ENCODE measurements at regions not wholly inside any gene's neighbourhood (a gene's known extent, or its start where the extent isn't known, plus 50 kb on each side); places are given as distances from the start of the nearest gene placed in this dataset.

- Mint-ChIP-seq H3K36me3 (ENCODE audit: low read depth) (no peaks in the 10 kb centered on the region), H3K27me3 (ENCODE audit: insufficient read depth, low read depth, poor library complexity) (peaks cover 3% of the 10 kb centered on the region), H3K9me3 (no peaks in the 10 kb centered on the region), H3K27ac (no peak overlapping the region), H3K4me1 (no peaks in the 10 kb centered on the region), H3K4me3 (no peak overlapping the region)
- Histone ChIP-seq H3K4me2 (no peak overlapping the region), H3K36me3 (ENCODE audit: insufficient read depth) (no peaks in the 10 kb centered on the region), H3K27me3 (ENCODE audit: insufficient read depth) (no peaks in the 10 kb centered on the region), H3K9me2 (ENCODE audit: insufficient read depth) (0 out of 2 replicates have a peak, but pooled peaks cover 3% of the 10 kb centered on the region), H2AFZ (no peak overlapping the region), H4K20me1 (replicated peaks; ENCODE audit: insufficient read depth) (no peaks in the 10 kb centered on the region), H3K4me1 (ENCODE audit: insufficient read depth) (no peaks in the 10 kb centered on the region), H3K4me3 (no peak overlapping the region), H3F3A (replicated peaks; ENCODE audit: low read depth) (no peaks in the 10 kb centered on the region), H3K27ac (ENCODE audit: low read depth) (no peak overlapping the region), H3K79me2 (replicated peaks; ENCODE audit: insufficient read depth) (no peaks in the 10 kb centered on the region)
- DNase-seq (ENCODE audit: low spot score): no peak
- TF ChIP-seq, protein P1, sequence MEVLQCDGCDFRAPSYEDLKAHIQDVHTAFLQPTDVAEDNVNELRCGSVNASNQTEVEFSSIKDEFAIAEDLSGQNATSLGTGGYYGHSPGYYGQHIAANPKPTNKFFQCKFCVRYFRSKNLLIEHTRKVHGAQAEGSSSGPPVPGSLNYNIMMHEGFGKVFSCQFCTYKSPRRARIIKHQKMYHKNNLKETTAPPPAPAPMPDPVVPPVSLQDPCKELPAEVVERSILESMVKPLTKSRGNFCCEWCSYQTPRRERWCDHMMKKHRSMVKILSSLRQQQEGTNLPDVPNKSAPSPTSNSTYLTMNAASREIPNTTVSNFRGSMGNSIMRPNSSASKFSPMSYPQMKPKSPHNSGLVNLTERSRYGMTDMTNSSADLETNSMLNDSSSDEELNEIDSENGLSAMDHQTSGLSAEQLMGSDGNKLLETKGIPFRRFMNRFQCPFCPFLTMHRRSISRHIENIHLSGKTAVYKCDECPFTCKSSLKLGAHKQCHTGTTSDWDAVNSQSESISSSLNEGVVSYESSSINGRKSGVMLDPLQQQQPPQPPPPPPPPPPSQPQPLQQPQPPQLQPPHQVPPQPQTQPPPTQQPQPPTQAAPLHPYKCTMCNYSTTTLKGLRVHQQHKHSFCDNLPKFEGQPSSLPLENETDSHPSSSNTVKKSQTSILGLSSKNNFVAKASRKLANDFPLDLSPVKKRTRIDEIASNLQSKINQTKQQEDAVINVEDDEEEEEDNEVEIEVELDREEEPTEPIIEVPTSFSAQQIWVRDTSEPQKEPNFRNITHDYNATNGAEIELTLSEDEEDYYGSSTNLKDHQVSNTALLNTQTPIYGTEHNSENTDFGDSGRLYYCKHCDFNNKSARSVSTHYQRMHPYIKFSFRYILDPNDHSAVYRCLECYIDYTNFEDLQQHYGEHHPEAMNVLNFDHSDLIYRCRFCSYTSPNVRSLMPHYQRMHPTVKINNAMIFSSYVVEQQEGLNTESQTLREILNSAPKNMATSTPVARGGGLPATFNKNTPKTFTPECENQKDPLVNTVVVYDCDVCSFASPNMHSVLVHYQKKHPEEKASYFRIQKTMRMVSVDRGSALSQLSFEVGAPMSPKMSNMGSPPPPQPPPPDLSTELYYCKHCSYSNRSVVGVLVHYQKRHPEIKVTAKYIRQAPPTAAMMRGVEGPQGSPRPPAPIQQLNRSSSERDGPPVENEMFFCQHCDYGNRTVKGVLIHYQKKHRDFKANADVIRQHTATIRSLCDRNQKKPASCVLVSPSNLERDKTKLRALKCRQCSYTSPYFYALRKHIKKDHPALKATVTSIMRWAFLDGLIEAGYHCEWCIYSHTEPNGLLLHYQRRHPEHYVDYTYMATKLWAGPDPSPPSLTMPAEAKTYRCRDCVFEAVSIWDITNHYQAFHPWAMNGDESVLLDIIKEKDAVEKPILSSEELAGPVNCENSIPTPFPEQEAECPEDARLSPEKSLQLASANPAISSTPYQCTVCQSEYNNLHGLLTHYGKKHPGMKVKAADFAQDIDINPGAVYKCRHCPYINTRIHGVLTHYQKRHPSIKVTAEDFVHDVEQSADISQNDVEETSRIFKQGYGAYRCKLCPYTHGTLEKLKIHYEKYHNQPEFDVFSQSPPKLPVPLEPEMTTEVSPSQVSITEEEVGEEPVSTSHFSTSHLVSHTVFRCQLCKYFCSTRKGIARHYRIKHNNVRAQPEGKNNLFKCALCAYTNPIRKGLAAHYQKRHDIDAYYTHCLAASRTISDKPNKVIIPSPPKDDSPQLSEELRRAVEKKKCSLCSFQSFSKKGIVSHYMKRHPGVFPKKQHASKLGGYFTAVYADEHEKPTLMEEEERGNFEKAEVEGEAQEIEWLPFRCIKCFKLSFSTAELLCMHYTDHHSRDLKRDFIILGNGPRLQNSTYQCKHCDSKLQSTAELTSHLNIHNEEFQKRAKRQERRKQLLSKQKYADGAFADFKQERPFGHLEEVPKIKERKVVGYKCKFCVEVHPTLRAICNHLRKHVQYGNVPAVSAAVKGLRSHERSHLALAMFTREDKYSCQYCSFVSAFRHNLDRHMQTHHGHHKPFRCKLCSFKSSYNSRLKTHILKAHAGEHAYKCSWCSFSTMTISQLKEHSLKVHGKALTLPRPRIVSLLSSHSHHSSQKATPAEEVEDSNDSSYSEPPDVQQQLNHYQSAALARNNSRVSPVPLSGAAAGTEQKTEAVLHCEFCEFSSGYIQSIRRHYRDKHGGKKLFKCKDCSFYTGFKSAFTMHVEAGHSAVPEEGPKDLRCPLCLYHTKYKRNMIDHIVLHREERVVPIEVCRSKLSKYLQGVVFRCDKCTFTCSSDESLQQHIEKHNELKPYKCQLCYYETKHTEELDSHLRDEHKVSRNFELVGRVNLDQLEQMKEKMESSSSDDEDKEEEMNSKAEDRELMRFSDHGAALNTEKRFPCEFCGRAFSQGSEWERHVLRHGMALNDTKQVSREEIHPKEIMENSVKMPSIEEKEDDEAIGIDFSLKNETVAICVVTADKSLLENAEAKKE (CRISPR knock-in tag; IDR thresholded peaks at IDR 0.05): no peak
- TF ChIP-seq POLR2AphosphoS5 (IDR thresholded peaks at IDR 0.05; ENCODE audit: low read depth) (no peak), ZNF331 (CRISPR knock-in tag; IDR thresholded peaks at IDR 0.05; ENCODE audit: low read depth) (no peak), EZH2 (IDR thresholded peaks at IDR 0.05; ENCODE audit: low read depth, unreplicated experiment) (no peak), NANOG (IDR thresholded peaks at IDR 0.05; ENCODE audit: borderline replicate concordance) (no peak), CREB1 (CRISPR knock-in tag; IDR thresholded peaks at IDR 0.05; ENCODE audit: low read depth) (no peak), CTCF (conservative IDR thresholded peaks at IDR 0.05; ENCODE audit: low read depth in 2 of 2) (no peak), ZNF114 (CRISPR knock-in tag; IDR thresholded peaks at IDR 0.05) (no peak), JUNB (IDR thresholded peaks at IDR 0.05; ENCODE audit: unreplicated experiment) (no peak), STAT1 (IDR thresholded peaks at IDR 0.05; ENCODE audit: unreplicated experiment) (no peak), EZH2phosphoT487 (IDR thresholded peaks at IDR 0.05; ENCODE audit: unreplicated experiment) (no peak), ETS1 (IDR thresholded peaks at IDR 0.05) (no peak)
- TF ChIP-seq, protein P2, sequence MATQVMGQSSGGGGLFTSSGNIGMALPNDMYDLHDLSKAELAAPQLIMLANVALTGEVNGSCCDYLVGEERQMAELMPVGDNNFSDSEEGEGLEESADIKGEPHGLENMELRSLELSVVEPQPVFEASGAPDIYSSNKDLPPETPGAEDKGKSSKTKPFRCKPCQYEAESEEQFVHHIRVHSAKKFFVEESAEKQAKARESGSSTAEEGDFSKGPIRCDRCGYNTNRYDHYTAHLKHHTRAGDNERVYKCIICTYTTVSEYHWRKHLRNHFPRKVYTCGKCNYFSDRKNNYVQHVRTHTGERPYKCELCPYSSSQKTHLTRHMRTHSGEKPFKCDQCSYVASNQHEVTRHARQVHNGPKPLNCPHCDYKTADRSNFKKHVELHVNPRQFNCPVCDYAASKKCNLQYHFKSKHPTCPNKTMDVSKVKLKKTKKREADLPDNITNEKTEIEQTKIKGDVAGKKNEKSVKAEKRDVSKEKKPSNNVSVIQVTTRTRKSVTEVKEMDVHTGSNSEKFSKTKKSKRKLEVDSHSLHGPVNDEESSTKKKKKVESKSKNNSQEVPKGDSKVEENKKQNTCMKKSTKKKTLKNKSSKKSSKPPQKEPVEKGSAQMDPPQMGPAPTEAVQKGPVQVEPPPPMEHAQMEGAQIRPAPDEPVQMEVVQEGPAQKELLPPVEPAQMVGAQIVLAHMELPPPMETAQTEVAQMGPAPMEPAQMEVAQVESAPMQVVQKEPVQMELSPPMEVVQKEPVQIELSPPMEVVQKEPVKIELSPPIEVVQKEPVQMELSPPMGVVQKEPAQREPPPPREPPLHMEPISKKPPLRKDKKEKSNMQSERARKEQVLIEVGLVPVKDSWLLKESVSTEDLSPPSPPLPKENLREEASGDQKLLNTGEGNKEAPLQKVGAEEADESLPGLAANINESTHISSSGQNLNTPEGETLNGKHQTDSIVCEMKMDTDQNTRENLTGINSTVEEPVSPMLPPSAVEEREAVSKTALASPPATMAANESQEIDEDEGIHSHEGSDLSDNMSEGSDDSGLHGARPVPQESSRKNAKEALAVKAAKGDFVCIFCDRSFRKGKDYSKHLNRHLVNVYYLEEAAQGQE (IDR thresholded peaks at IDR 0.05; ENCODE audit: unreplicated experiment): no peak
- ATAC-seq: no peak
Observed at GRCh38 chr2:145652036-145652435, 1132.1 kb upstream of the ZEB2 start.

All from GM23338 (cell line).